ENCODE measurements at regions not wholly inside any gene's neighbourhood (a gene's known extent, or its start where the extent isn't known, plus 50 kb on each side); places are given as distances from the start of the nearest gene placed in this dataset.
"Not testable (repeated sequence)": the region's sequence is repeated elsewhere in the genome, so short reads cannot be mapped to it uniquely, and the experiment has no call there.

DNA sequence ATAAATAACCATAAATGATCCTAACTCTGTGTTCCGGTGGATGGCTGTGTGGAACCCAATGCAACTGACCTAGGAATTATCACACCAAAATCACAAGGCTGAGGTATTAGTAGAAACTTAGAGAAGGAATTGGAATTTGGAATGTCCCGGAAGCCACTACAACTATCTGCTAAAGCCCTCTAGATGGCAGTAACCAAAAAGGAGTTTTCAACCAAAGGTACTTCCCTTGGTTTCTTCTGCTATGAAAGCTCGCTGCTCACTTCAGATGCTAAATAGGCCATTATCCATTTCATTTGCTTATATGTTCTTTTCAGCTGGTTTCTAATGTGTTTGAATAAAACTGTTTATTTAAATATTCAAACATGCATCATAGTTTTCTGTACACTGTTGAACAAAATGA lies 1589.1 kb upstream of the SPRY2 start:
- Histone ChIP-seq H3K9ac (ENCODE audit: low read depth, low read length) (no peak overlapping the region), H3K4me3 (ENCODE audit: low read length) (no peak overlapping the region), H3K9me3 (replicated peaks; ENCODE audit: low read length) (peaks cover 7% of the 10 kb centered on the region), H3K27me3 (ENCODE audit: control insufficient read depth, insufficient read depth, low read length) (no peaks in the 10 kb centered on the region), H3K36me3 (ENCODE audit: insufficient read depth, low read length) (no peaks in the 10 kb centered on the region), H3K4me1 (ENCODE audit: control insufficient read depth, insufficient read depth, low read length) (no peaks in the 10 kb centered on the region), H3K4me2 (ENCODE audit: low read length) (no peak overlapping the region)

DNA sequence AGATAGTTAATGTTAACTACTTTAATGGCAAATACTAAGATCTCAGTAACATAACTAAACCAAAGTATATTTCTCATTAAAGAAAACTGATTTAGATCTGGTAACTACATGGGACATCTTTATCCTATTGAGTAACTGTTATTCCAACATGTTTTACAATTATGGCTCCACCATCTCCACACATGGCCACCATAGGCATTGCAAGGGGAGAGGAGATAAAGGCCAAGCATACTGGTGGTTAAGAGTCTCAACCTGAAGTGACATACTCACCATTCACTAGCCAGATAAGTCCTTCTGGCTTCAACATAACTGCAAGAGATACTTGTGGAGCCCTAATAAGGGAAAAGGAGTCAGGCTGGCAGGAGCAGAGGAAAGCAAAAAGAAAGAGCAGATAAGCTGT lies 1586.4 kb upstream of the SPRY2 start:
- H3K27me3 ChIP-seq (ENCODE audit: control insufficient read depth, insufficient read depth, low read length): no peaks in the 10 kb centered on the region
- H3K36me3 ChIP-seq (ENCODE audit: insufficient read depth, low read length): no peaks in the 10 kb centered on the region
- no peak overlapping the region for H3K9ac ChIP-seq (ENCODE audit: low read depth, low read length)
- H3K4me1 ChIP-seq (ENCODE audit: control insufficient read depth, insufficient read depth, low read length): no peaks in the 10 kb centered on the region
- H3K4me3 ChIP-seq (ENCODE audit: low read length): no peak overlapping the region
- peaks cover 7% of the 10 kb centered on the region for H3K9me3 ChIP-seq (replicated peaks; ENCODE audit: low read length)
- H3K4me2 ChIP-seq (ENCODE audit: low read length): no peak overlapping the region

DNA sequence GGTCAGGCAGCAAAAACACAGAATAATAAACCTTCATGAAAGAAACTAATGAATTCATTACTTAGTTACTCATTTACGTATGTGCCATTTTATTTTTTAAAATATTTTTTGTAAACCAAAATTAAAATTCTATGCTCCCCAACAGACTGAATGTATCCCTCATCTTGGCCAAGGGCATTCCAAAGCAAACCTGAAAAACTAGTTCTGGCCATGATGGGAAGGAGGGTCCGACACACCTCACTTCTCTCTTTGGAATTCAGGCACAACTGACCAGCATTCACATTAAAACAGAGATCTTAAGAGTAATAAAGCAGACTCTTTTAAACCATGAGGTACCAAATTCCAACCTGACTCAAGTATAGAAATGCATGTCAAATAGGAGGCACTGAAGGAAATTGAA lies 1576.9 kb upstream of the SPRY2 start:
- no peak overlapping the region for H3K9ac ChIP-seq (ENCODE audit: low read depth, low read length)
- H3K36me3 ChIP-seq (ENCODE audit: insufficient read depth, low read length): no peaks in the 10 kb centered on the region
- no peaks in the 10 kb centered on the region for H3K27me3 ChIP-seq (ENCODE audit: control insufficient read depth, insufficient read depth, low read length)
- no peak overlapping the region for H3K4me2 ChIP-seq (ENCODE audit: low read length)
- H3K4me1 ChIP-seq (ENCODE audit: control insufficient read depth, insufficient read depth, low read length): no peaks in the 10 kb centered on the region
- no peak overlapping the region for H3K4me3 ChIP-seq (ENCODE audit: low read length)
- H3K9me3 ChIP-seq (replicated peaks; ENCODE audit: low read length): no peaks in the 10 kb centered on the region

DNA sequence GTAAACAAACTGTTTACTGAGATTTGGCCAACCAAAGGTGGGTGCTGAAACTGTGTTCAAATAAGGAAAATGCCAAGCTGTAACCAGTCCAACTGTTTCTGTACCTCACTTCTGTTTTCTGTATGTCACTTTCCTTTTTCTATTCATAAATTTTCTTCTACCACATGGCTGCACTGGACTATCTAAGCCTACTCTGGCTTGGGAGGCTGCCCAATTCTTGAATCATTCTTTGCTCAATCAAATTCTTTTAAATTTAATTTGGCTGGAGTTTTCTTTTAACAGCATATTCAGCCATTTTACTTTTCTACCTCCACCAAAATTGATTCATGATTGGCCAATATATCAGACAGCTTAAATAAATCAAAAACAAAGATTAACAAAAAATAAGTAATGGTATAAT lies 1575.5 kb upstream of the SPRY2 start:
- Histone ChIP-seq H3K4me3 (ENCODE audit: low read length) (no peak overlapping the region), H3K9me3 (replicated peaks; ENCODE audit: low read length) (no peaks in the 10 kb centered on the region), H3K9ac (ENCODE audit: low read depth, low read length) (no peak overlapping the region), H3K4me1 (ENCODE audit: control insufficient read depth, insufficient read depth, low read length) (no peaks in the 10 kb centered on the region), H3K27me3 (ENCODE audit: control insufficient read depth, insufficient read depth, low read length) (no peaks in the 10 kb centered on the region), H3K36me3 (ENCODE audit: insufficient read depth, low read length) (no peaks in the 10 kb centered on the region), H3K4me2 (ENCODE audit: low read length) (no peak overlapping the region)

DNA sequence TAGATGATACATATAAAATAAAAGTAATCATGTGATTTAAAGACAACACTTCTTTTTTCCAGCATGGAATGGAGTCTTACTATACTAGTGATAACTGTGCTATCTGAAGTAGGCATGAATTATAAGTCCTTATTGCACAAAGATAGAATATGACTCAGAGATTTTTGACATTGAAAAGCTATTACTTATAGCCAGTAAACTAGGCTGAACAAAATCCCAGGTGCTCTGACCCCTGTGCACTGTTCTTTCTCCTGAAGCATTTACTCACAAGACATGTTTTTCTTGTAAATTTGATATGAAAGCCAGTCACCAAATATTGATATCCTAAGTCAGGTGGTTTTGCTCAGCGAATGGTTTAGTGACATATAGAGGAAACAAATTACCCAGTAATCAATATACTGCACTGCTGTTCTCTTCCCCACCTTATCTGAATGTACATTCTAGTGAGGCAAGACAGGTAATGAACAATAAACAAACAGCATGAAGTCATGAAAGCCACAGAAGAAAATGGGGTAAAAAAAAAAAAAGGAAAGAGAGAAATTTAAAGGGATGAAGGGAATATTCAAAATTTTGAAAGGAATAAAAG lies 1567.0 kb upstream of the SPRY2 start:
- no peaks in the 10 kb centered on the region for H3K36me3 ChIP-seq (ENCODE audit: insufficient read depth, low read length)
- no peak overlapping the region for H3K9ac ChIP-seq (ENCODE audit: low read depth, low read length)
- no peak overlapping the region for H3K4me2 ChIP-seq (ENCODE audit: low read length)
- no peak overlapping the region for H3K4me3 ChIP-seq (ENCODE audit: low read length)
- H3K9me3 ChIP-seq (replicated peaks; ENCODE audit: low read length): no peaks in the 10 kb centered on the region
- H3K4me1 ChIP-seq (ENCODE audit: control insufficient read depth, insufficient read depth, low read length): no peaks in the 10 kb centered on the region
- H3K27me3 ChIP-seq (ENCODE audit: control insufficient read depth, insufficient read depth, low read length): no peaks in the 10 kb centered on the region

DNA sequence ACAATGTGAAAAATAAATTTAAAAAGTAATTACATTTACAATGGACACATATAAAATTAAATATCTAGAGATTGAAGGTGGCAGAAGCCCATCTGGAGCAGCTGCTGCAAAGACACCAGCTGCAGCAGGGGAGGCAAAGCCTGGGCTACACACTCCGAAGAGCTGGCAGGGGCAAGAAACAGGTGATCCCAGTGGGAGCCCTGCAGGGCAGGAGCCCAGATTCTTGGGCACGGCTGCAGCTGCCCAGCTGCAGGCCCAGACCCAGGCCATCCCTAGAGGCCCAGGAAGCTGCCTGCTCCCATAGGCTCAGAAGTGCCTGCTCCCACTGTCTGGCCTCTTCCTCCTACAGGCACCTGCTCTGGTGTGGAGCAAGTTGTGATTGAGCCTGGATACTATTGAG lies 1547.9 kb upstream of the SPRY2 start:
- Histone ChIP-seq H3K36me3 (ENCODE audit: insufficient read depth, low read length) (no peaks in the 10 kb centered on the region), H3K4me1 (ENCODE audit: control insufficient read depth, insufficient read depth, low read length) (no peaks in the 10 kb centered on the region), H3K9ac (ENCODE audit: low read depth, low read length) (no peak overlapping the region), H3K27me3 (ENCODE audit: control insufficient read depth, insufficient read depth, low read length) (no peaks in the 10 kb centered on the region), H3K9me3 (replicated peaks; ENCODE audit: low read length) (no peaks in the 10 kb centered on the region), H3K4me3 (ENCODE audit: low read length) (no peak overlapping the region), H3K4me2 (ENCODE audit: low read length) (no peak overlapping the region)

DNA sequence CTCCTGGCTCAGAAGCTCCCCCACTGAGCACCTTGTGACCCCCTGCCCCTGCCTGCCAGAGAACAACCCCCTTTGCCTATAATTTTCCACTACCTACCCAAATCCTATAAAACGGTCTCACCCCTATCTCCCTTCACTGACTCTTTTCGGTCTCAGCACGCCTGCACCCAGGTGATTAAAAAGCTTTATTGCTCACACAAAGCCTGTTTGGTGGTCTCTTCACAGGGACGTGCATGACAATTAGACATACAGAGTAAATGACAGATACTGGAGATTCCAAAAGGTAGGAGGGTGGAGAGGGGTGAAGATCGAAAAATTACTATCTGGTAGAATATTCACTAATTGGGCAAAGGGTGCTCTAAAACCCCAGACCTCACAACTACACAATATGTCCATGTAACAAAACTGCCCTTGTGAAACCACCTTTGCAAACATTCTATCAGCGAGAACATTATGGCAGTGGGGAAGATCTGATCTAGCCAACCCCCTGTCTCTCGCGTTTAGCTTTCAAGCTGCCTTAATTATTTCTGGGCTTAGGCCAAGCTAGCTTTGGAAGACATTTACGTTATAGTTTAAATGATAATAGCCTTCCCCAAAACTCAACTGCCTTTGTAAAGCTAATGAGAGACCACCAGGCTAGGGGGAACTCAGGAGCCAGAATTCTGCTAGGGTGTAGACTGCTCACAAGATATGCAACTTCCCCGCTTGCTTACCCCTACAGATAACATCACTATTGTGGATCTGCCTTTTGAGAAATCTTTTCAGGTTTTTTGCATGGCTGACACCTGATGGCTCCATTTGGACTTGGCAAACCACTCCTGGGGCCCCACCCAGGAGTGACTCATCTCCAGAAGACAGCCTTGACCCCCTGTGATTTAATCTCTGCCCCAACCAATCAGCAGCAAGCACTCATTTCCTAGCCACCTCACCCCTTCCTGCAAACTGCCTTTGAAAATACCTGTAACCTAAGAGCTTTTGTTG lies 1534.0 kb upstream of the SPRY2 start:
- H3K9me3 ChIP-seq (replicated peaks; ENCODE audit: low read length): peaks cover 3% of the 10 kb centered on the region
- H3K4me1 ChIP-seq (ENCODE audit: control insufficient read depth, insufficient read depth, low read length): no peaks in the 10 kb centered on the region
- H3K4me3 ChIP-seq (ENCODE audit: low read length): no peak overlapping the region

DNA sequence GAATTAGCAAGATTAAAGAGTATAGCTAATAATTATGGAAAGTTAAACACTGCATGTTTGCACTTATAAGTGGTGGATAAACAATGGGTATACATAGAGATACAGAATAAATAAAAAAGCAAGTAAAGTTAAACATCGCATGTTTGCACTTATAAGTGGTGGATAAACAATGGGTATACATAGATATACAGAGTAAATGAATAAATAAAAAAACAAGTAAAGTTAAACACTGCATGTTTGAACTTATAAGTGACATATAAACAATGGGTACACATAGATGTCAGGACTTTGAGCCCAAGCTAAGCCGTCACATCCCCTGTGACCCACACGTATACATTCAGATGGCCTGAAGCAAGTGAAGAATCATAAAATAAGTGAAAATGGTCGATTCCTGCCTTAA lies 1533.3 kb upstream of the SPRY2 start:
- Histone ChIP-seq H3K36me3 (ENCODE audit: insufficient read depth, low read length) (no peaks in the 10 kb centered on the region), H3K27me3 (ENCODE audit: control insufficient read depth, insufficient read depth, low read length) (no peaks in the 10 kb centered on the region), H3K4me2 (ENCODE audit: low read length) (no peak overlapping the region), H3K4me1 (ENCODE audit: control insufficient read depth, insufficient read depth, low read length) (no peaks in the 10 kb centered on the region), H3K4me3 (ENCODE audit: low read length) (no peak overlapping the region), H3K9me3 (replicated peaks; ENCODE audit: low read length) (peaks cover 3% of the 10 kb centered on the region), H3K9ac (ENCODE audit: low read depth, low read length) (no peak overlapping the region)

More for the DNA sequence above, 1534.0 kb upstream of the SPRY2 start:
- no peaks in the 10 kb centered on the region for H3K27me3 ChIP-seq (ENCODE audit: control insufficient read depth, insufficient read depth, low read length)
- H3K36me3 ChIP-seq (ENCODE audit: insufficient read depth, low read length): no peaks in the 10 kb centered on the region
- no peak overlapping the region for H3K9ac ChIP-seq (ENCODE audit: low read depth, low read length)
- H3K4me2 ChIP-seq (ENCODE audit: low read length): no peak overlapping the region

DNA sequence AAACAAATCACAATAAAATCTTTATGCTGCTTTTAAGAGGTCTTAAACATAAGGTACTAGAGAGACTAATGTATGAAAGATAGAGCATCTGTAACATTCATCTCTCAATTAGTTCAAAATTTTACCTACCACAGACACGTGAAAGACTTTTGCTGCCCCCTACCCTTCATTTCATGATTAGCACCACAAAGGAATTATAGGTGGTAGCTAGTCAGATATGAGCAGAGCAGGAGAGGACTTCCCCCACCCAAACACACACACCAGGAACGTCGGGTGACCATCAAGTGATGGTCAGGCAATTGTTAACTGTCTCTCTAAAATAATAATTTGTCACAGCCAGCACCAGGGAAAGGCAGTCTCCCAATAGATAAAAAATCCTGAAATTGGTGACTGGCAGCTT lies 1531.7 kb upstream of the SPRY2 start:
- no peak overlapping the region for H3K9ac ChIP-seq (ENCODE audit: low read depth, low read length)
- no peaks in the 10 kb centered on the region for H3K4me1 ChIP-seq (ENCODE audit: control insufficient read depth, insufficient read depth, low read length)
- H3K36me3 ChIP-seq (ENCODE audit: insufficient read depth, low read length): no peaks in the 10 kb centered on the region
- H3K4me3 ChIP-seq (ENCODE audit: low read length): no peak overlapping the region
- H3K9me3 ChIP-seq (replicated peaks; ENCODE audit: low read length): peaks cover 3% of the 10 kb centered on the region
- H3K4me2 ChIP-seq (ENCODE audit: low read length): no peak overlapping the region
- H3K27me3 ChIP-seq (ENCODE audit: control insufficient read depth, insufficient read depth, low read length): no peaks in the 10 kb centered on the region

DNA sequence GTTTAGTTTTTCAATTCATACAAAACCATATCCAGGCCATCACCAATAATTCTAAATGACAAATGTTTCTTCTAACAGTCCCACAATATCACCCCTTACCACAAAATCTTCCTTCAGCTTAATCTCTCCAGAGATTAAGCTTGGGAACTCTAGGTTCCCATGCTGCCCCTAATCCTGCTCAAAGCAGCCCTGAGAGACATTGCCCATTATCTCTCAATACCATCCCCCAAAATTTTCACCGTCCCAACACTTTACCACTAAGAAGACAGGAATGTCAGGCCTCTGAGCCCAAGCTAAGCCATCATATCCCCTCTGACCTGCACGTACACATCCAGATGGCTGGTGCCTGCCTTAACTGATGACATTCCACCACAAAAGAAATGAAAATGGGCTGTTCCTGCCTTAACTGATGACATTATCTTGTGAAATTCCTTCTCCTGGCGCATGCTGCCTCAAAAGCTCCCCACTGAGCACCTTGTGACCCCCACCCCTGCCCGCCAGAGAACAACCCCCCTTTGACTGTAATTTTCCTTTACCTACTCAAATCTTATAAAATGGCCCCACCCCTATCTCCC lies 1530.9 kb upstream of the SPRY2 start:
- not testable (repeated sequence) for H3K9me3 ChIP-seq (replicated peaks; ENCODE audit: low read length); H3K27me3 ChIP-seq (ENCODE audit: control insufficient read depth, insufficient read depth, low read length); H3K4me2 ChIP-seq (ENCODE audit: low read length); H3K4me1 ChIP-seq (ENCODE audit: control insufficient read depth, insufficient read depth, low read length); H3K4me3 ChIP-seq (ENCODE audit: low read length); H3K9ac ChIP-seq (ENCODE audit: low read depth, low read length); H3K36me3 ChIP-seq (ENCODE audit: insufficient read depth, low read length)

DNA sequence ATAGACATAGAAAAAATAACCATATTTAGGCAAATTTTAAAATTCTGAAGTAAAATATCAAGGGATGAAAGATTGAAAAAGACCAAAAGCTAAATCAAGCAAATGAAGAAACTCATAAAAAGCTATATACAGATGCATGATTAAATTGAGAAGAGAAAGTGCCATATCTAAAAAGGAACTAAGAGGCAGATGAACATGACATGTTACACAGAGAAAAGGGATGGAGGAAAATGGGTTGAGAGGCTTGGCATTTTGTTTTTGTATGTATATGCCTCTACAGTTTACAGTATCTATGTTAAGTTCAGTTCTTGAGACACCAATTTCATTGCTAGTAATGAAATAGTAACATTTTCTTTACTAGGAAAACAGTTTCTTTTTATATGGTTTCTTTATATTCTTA lies 1507.4 kb upstream of the SPRY2 start:
- H3K9ac ChIP-seq (ENCODE audit: low read depth, low read length): no peak overlapping the region
- no peaks in the 10 kb centered on the region for H3K36me3 ChIP-seq (ENCODE audit: insufficient read depth, low read length)
- no peak overlapping the region for H3K4me2 ChIP-seq (ENCODE audit: low read length)
- H3K4me1 ChIP-seq (ENCODE audit: control insufficient read depth, insufficient read depth, low read length): no peaks in the 10 kb centered on the region
- H3K9me3 ChIP-seq (replicated peaks; ENCODE audit: low read length): no peaks in the 10 kb centered on the region
- H3K27me3 ChIP-seq (ENCODE audit: control insufficient read depth, insufficient read depth, low read length): no peaks in the 10 kb centered on the region
- no peak overlapping the region for H3K4me3 ChIP-seq (ENCODE audit: low read length)

Data from skeletal muscle satellite cell (primary cell).